ENCODE measurements at regions not wholly inside any gene's neighbourhood (a gene's known extent, or its start where the extent isn't known, plus 50 kb on each side); places are given as distances from the start of the nearest gene placed in this dataset.

- TF ChIP-seq CTCF (IDR thresholded peaks at IDR 0.05; ENCODE audit: poor library complexity), result no peak
- TF ChIP-seq EZH2 (IDR thresholded peaks at IDR 0.05; ENCODE audit: borderline replicate concordance), result no peak
Observed at GRCh38 chr3:700514-700913, 392.3 kb upstream of the CNTN6 start.
